Vagina (tissue), 2 donors: ENCODE measurements at regions not wholly inside any gene's neighbourhood (a gene's known extent, or its start where the extent isn't known, plus 50 kb on each side); places are given as distances from the start of the nearest gene placed in this dataset.

ENCODE experiments used
- CTCF ChIP-seq, 3 experiments: fragments of 450-650 bp in 2 of 3; fragments of 200-600 bp in 1 of 3; sonication (generic) in 1 of 3; IDR thresholded peaks; one replicate each; pipeline ENCODE4 v1.5.1; 2017 to 2019; ENCODE audit warnings: antibody characterized with exemption in 3 of 3, mild to moderate bottlenecking in 2 of 3, moderate library complexity in 2 of 3
- POLR2A ChIP-seq, 2 donors: fragments of 450-650 bp; IDR thresholded peaks; one replicate each; pipeline ENCODE4 v1.6.1; 2017; ENCODE audit warnings: antibody characterized with exemption in 2 of 2, mild to moderate bottlenecking in 2 of 2, moderate library complexity in 2 of 2
- POLR2AphosphoS5 ChIP-seq, 2 donors: sonication (generic); formaldehyde crosslinking; IDR thresholded peaks; one replicate each; pipeline ENCODE4 v1.9.0; 2017; ENCODE audit warnings: antibody characterized with exemption in 2 of 2, mild to moderate bottlenecking in 2 of 2, low read depth in 1 of 2; ENCODE audit not compliant: insufficient read depth in 1 of 2

DNA sequence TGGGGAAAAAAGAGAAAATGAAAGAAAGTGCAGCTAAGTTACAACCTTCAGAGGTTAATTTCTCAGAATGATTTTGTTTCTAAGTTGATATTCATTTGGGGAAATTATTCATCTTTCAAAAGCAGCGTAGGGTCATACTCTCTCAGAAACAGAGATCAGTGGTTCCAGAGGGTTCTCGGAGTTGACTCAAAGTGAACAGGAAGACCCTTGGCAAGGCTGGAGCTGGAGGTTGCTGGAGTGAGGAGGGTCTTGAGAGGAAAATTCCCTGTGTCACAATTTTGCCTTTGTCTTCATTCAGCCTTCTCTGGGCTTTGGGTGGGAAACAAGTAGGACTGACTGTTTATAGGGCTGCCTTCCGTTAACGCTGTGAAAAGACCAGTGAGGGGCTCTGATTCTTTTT is 168.2 kb downstream of the ICOS start:
- no peak for TF ChIP-seq CTCF (IDR thresholded peaks at IDR 0.05)
- no peak for TF ChIP-seq POLR2A (IDR thresholded peaks at IDR 0.05)
- TF ChIP-seq POLR2AphosphoS5 (IDR thresholded peaks at IDR 0.05; ENCODE audit: insufficient read depth in 1 of 2, low read depth in 1 of 2), result no peak
